MM.1S (cell line): ENCODE measurements at regions not wholly inside any gene's neighbourhood (a gene's known extent, or its start where the extent isn't known, plus 50 kb on each side); places are given as distances from the start of the nearest gene placed in this dataset.

Experiments
- DNase-seq: peaks from one replicate; pipeline ENCODE4 v3.0.0-alpha.2; 2015
- H2AFZ ChIP-seq: fragments of 300-600 bp; sonication (generic); 2 replicates; pipeline ENCODE4 v1.6.0; 2016; ENCODE audit warnings: antibody characterized with exemption, low read length
- H3F3A ChIP-seq: fragments of 300-600 bp; sonication (generic); 2 replicates; pipeline ENCODE4 v1.6.1; 2016; ENCODE audit warnings: mild to moderate bottlenecking, antibody characterized with exemption, low read length, moderate library complexity, mixed read lengths; ENCODE audit not compliant: insufficient read depth
- H3K27ac ChIP-seq: fragments of 300-600 bp; sonication (generic); 2 replicates; pipeline ENCODE4 v1.5.1; 2016; ENCODE audit warnings: mild to moderate bottlenecking, low read length
- H3K27me3 ChIP-seq: fragments of 300-600 bp; sonication (generic); replicated peaks from 2 replicates; pipeline ENCODE4 v1.6.0; 2016; ENCODE audit warnings: low read length; ENCODE audit not compliant: insufficient read depth
- H3K36me3 ChIP-seq: fragments of 300-600 bp; sonication (generic); replicated peaks from 2 replicates; pipeline ENCODE4 v1.6.1; 2016; ENCODE audit warnings: mild to moderate bottlenecking, low read length, mixed read lengths; ENCODE audit not compliant: insufficient read depth
- H3K4me1 ChIP-seq: fragments of 300-600 bp; sonication (generic); 2 replicates; pipeline ENCODE4 v1.6.1; 2016; ENCODE audit warnings: low read length, mixed read lengths
- H3K4me2 ChIP-seq: fragments of 300-600 bp; sonication (generic); 2 replicates; pipeline ENCODE4 v1.6.0; 2016; ENCODE audit warnings: low read depth, low read length
- H3K4me3 ChIP-seq: fragments of 300-600 bp; sonication (generic); 2 replicates; pipeline ENCODE4 v1.5.1; 2016; ENCODE audit warnings: low read length, mixed read lengths
- H3K79me2 ChIP-seq: fragments of 300-600 bp; sonication (generic); 2 replicates; pipeline ENCODE4 v1.6.1; 2016; ENCODE audit warnings: mixed run types, low read length, mixed read lengths
- H3K9ac ChIP-seq: fragments of 300-600 bp; sonication (generic); 2 replicates; pipeline ENCODE4 v1.6.1; 2016; ENCODE audit warnings: low read length, mixed read lengths
- H3K9me2 ChIP-seq: fragments of 300-600 bp; sonication (generic); replicated peaks from 2 replicates; pipeline ENCODE4 v1.6.1; 2016; ENCODE audit warnings: mild to moderate bottlenecking, low read length, mixed read lengths; ENCODE audit not compliant: insufficient read depth
- H3K9me3 ChIP-seq: fragments of 300-600 bp; sonication (generic); replicated peaks from 2 replicates; pipeline ENCODE4 v1.6.1; 2016; ENCODE audit warnings: mild to moderate bottlenecking, low read length, mixed read lengths; ENCODE audit not compliant: insufficient read depth
- H4K20me1 ChIP-seq: fragments of 300-600 bp; sonication (generic); 2 replicates; pipeline ENCODE4 v1.6.1; 2016; ENCODE audit warnings: mild to moderate bottlenecking, low read length, moderate library complexity, mixed read lengths; ENCODE audit not compliant: insufficient read depth
- CTCF ChIP-seq: fragments of 300-600 bp; sonication (generic); IDR thresholded peaks from 2 replicates; pipeline ENCODE4 v1.5.1; 2016; ENCODE audit warnings: antibody characterized with exemption, low read length, mixed read lengths
- EZH2 ChIP-seq: fragments of 300-600 bp; sonication (generic); optimal IDR thresholded peaks from 2 replicates; pipeline ENCODE3; 2017; ENCODE audit warnings: low read depth, mild to moderate bottlenecking, antibody characterized with exemption, low read length, mixed read lengths
- EZH2phosphoT487 ChIP-seq: fragments of 300-600 bp; sonication (generic); IDR thresholded peaks from 2 replicates; pipeline ENCODE4 v1.6.1; 2018; ENCODE audit warnings: antibody characterized with exemption, low read length

DNA sequence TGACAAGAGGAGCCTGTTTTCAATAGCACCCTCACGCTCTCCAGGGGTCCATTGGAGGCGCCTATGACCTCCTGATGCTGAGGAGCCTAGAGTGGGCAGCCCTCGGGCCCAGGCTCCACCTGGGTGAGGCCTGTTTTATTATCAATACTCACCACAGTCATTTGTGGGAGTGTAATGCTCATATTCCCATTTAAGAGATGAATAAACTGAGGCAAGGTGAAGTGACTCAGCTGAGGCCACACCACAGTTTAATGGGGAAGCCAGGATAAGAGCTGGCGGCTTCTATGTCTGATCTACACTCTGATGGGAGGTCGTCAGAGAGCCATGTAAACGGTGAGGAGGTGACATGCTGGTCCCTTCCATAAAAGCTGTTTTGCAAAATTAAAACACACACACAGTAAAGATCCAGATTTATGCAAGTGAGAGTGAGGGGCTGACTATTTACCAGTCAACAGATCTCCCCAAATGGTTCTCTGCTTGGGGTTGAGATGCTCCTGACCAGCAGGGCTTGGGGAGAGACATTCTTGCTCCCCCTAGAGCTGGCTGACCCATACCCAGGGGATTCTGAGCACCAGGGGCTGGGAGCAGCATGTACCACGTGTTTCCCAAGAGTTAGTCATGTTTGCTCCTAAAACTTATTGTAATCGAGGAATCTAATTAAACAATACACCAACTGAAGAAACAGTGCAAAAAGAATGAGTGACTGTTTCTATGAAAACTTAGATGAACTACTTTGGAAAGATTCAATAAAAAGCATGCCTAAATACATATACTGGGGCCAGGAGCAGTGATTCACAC lies 81.0 kb upstream of the INSIG1 start:
- no peaks in the 10 kb centered on the region for H3K36me3 ChIP-seq
- no peaks in the 10 kb centered on the region for H3K79me2 ChIP-seq
- H3K9ac ChIP-seq: no peak overlapping the region
- no peaks in the 10 kb centered on the region for H3F3A ChIP-seq
- no peak overlapping the region for H3K4me3 ChIP-seq
- no peaks in the 10 kb centered on the region for H3K9me2 ChIP-seq
- no peak for DNase-seq
- no peaks in the 10 kb centered on the region for H3K4me1 ChIP-seq
- no peaks in the 10 kb centered on the region for H4K20me1 ChIP-seq
- TF ChIP-seq EZH2phosphoT487 (no peak), CTCF (no peak), EZH2 (no peak)
- H2AFZ ChIP-seq: no peak overlapping the region
- H3K4me2 ChIP-seq: no peak overlapping the region
- H3K9me3 ChIP-seq: no peaks in the 10 kb centered on the region
- H3K27ac ChIP-seq: no peak overlapping the region
- 0 out of 2 replicates have a peak, but pooled peaks cover 9% of the 10 kb centered on the region for H3K27me3 ChIP-seq

- TF ChIP-seq EZH2: no peak
- TF ChIP-seq CTCF: no peak
- TF ChIP-seq EZH2phosphoT487: no peak
- Histone ChIP-seq H4K20me1 (no peaks in the 10 kb centered on the region), H3K4me3 (no peak overlapping the region), H3K9me3 (no peaks in the 10 kb centered on the region), H3K4me1 (no peaks in the 10 kb centered on the region), H3K79me2 (no peaks in the 10 kb centered on the region), H3K9me2 (no peaks in the 10 kb centered on the region), H3F3A (no peaks in the 10 kb centered on the region), H3K27ac (no peak overlapping the region), H3K36me3 (no peaks in the 10 kb centered on the region), H3K27me3 (0 out of 2 replicates have a peak, but pooled peaks cover 9% of the 10 kb centered on the region), H3K4me2 (no peak overlapping the region), H2AFZ (no peak overlapping the region), H3K9ac (no peak overlapping the region)
- DNase-seq: no peak
Observed at GRCh38 chr7:155217634-155218033, 80.0 kb upstream of the INSIG1 start.

DNA sequence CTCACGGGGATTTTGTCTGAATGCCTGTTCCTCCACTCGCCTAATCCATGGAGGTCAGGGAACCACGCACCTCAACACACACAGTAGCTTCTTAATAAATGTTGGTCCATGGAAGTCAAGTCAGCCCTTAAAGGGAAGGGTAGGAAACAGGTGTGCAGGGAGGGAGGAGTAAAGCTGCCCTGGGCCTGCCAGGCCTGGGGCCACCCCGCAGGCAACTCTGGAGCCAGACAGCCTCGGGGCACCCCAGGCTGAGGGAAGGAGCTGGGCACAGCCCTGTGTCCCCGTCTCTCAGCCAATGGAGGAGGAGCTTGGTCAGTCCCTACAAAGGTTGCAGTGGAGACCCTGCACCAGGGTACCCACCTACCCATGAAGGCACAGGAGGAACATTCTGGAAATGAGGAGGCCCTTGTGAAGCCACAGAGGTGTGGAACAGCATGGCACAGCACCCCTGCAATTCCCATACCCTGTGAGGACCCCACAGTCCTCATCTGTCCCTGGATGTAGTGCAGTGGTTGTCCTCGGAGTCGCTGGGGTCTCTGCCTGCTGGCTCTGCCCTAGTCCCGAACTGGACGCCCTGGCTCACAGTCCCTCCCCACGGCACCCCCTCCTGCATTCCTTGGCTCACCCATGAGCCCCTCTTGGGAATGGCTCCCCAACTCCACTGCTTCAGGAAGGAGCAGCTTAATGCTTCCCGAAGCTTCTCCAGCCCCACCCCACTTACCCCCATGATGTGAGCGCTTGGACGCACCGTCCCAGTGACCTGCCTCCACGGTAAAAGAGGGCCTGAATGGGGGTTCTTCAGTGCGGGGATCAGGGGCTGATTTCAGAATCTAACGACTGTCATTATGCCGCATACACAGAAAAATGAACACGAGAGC lies 79.2 kb upstream of the INSIG1 start:
- Histone ChIP-seq H3K4me3 (no peak overlapping the region), H3K9ac (no peak overlapping the region), H3K4me1 (no peaks in the 10 kb centered on the region), H3K9me3 (no peaks in the 10 kb centered on the region), H4K20me1 (no peaks in the 10 kb centered on the region), H3K9me2 (no peaks in the 10 kb centered on the region), H3K36me3 (no peaks in the 10 kb centered on the region), H3K4me2 (no peak overlapping the region), H3K27ac (no peak overlapping the region), H3F3A (no peaks in the 10 kb centered on the region), H3K79me2 (no peaks in the 10 kb centered on the region), H3K27me3 (0 out of 2 replicates have a peak, but pooled peaks cover 16% of the 10 kb centered on the region), H2AFZ (no peak overlapping the region)
- DNase-seq: no peak
- TF ChIP-seq EZH2phosphoT487 (no peak), EZH2 (no peak), CTCF (no peak)
